MM.1S (cell line): ENCODE measurements at regions not wholly inside any gene's neighbourhood (a gene's known extent, or its start where the extent isn't known, plus 50 kb on each side); places are given as distances from the start of the nearest gene placed in this dataset.

Experiments used
- CTCF ChIP-seq: fragments of 300-600 bp; sonication (generic); IDR thresholded peaks from 2 replicates; pipeline ENCODE4 v1.5.1; 2016; ENCODE audit warnings: antibody characterized with exemption, low read length, mixed read lengths
- EZH2 ChIP-seq: fragments of 300-600 bp; sonication (generic); optimal IDR thresholded peaks from 2 replicates; pipeline ENCODE3; 2017; ENCODE audit warnings: low read depth, mild to moderate bottlenecking, antibody characterized with exemption, low read length, mixed read lengths
- EZH2phosphoT487 ChIP-seq: fragments of 300-600 bp; sonication (generic); IDR thresholded peaks from 2 replicates; pipeline ENCODE4 v1.6.1; 2018; ENCODE audit warnings: antibody characterized with exemption, low read length

- no peak for TF ChIP-seq CTCF
- TF ChIP-seq EZH2, result no peak
- no peak for TF ChIP-seq EZH2phosphoT487
Measured at GRCh38 chr10:2282202-2282601, 544.9 kb upstream of the ADARB2 start.
